HepG2 (cell line): ENCODE measurements at regions not wholly inside any gene's neighbourhood (a gene's known extent, or its start where the extent isn't known, plus 50 kb on each side); places are given as distances from the start of the nearest gene placed in this dataset.

Experiments used
- CCAR2 ChIP-seq: fragments of 200-400 bp; formaldehyde crosslinking; optimal IDR thresholded peaks from 2 replicates; pipeline ENCODE3; 2018; ENCODE audit warnings: low read depth, mild to moderate bottlenecking, low read length, moderate library complexity
- IKZF4 ChIP-seq: sonication (generic); formaldehyde crosslinking; IDR thresholded peaks from 2 replicates; pipeline ENCODE4 v1.5.1; 2020; ENCODE audit warnings: borderline replicate concordance, mild to moderate bottlenecking, low read depth, missing genetic modification reagents; ENCODE audit errors: not compliant biosample characterization
- KMT2A ChIP-seq: sonication (generic); formaldehyde crosslinking; IDR thresholded peaks from 2 replicates; pipeline ENCODE4 v1.4.0; 2020; ENCODE audit warnings: missing genetic modification reagents
- MBD4 ChIP-seq: IDR thresholded peaks from 2 replicates; pipeline ENCODE4 v1.6.1; 2012; ENCODE audit warnings: low read length, inconsistent platforms, borderline replicate concordance
- MZF1 ChIP-seq: sonication (generic); formaldehyde crosslinking; IDR thresholded peaks from 2 replicates; pipeline ENCODE4 v1.8.1; 2023; ENCODE audit warnings: mild to moderate bottlenecking, missing genetic modification reagents, borderline replicate concordance
- NFKBIZ ChIP-seq: IDR thresholded peaks from 2 replicates; pipeline ENCODE4 v1.6.1; 2018; ENCODE audit warnings: missing genetic modification reagents, missing compliant biosample characterization
- TBX2 ChIP-seq: sonication (generic); formaldehyde crosslinking; IDR thresholded peaks from 2 replicates; pipeline ENCODE4 v1.5.0; 2020; ENCODE audit warnings: missing genetic modification reagents, mild to moderate bottlenecking, borderline replicate concordance
- XBP1 ChIP-seq: sonication (generic); formaldehyde crosslinking; IDR thresholded peaks from 2 replicates; pipeline ENCODE4 v1.5.0; 2020; ENCODE audit warnings: missing genetic modification reagents
- ZFP1 ChIP-seq: IDR thresholded peaks from 2 replicates; pipeline ENCODE4 v1.6.1; 2016
- ZFP37 ChIP-seq: sonication (generic); formaldehyde crosslinking; IDR thresholded peaks from 2 replicates; pipeline ENCODE4 v1.4.0; 2020; ENCODE audit warnings: missing genetic modification reagents, borderline replicate concordance
- ZMYM2 ChIP-seq: sonication (generic); formaldehyde crosslinking; IDR thresholded peaks from 2 replicates; pipeline ENCODE4 v1.8.0; 2022; ENCODE audit warnings: mild to moderate bottlenecking, missing genetic modification reagents
- ZNF33B ChIP-seq: sonication (generic); formaldehyde crosslinking; IDR thresholded peaks from 2 replicates; pipeline ENCODE4 v1.5.1; 2020; ENCODE audit warnings: mild to moderate bottlenecking, missing genetic modification reagents
- ZNF737 ChIP-seq: sonication (generic); formaldehyde crosslinking; IDR thresholded peaks from 2 replicates; pipeline ENCODE4 v1.5.0; 2020; ENCODE audit warnings: missing genetic modification reagents, mild to moderate bottlenecking, borderline replicate concordance
- ZNF773 ChIP-seq: sonication (generic); formaldehyde crosslinking; IDR thresholded peaks from 2 replicates; pipeline ENCODE4 v1.4.0; 2020; ENCODE audit warnings: missing genetic modification reagents, borderline replicate concordance
- ZSCAN9 ChIP-seq: IDR thresholded peaks from 2 replicates; pipeline ENCODE4 v1.6.1; 2016; ENCODE audit warnings: borderline replicate concordance
- TF ChIP-seq, protein P1 (sequence below): sonication (generic); formaldehyde crosslinking; IDR thresholded peaks from 2 replicates; pipeline ENCODE4 v1.4.0; 2020; ENCODE audit warnings: missing genetic modification reagents
- TF ChIP-seq, protein P2 (sequence below): sonication (generic); formaldehyde crosslinking; IDR thresholded peaks from 2 replicates; pipeline ENCODE4 v1.5.0; 2020; ENCODE audit warnings: missing genetic modification reagents
- TF ChIP-seq, protein P3 (sequence below): sonication (generic); formaldehyde crosslinking; IDR thresholded peaks from 2 replicates; pipeline ENCODE4 v1.4.0; 2020; ENCODE audit warnings: mild to moderate bottlenecking, low read depth, missing genetic modification reagents
- TF ChIP-seq, protein P4 (sequence below): sonication (generic); formaldehyde crosslinking; IDR thresholded peaks from 2 replicates; pipeline ENCODE4 v1.4.0; 2020; ENCODE audit warnings: missing genetic modification reagents

DNA sequence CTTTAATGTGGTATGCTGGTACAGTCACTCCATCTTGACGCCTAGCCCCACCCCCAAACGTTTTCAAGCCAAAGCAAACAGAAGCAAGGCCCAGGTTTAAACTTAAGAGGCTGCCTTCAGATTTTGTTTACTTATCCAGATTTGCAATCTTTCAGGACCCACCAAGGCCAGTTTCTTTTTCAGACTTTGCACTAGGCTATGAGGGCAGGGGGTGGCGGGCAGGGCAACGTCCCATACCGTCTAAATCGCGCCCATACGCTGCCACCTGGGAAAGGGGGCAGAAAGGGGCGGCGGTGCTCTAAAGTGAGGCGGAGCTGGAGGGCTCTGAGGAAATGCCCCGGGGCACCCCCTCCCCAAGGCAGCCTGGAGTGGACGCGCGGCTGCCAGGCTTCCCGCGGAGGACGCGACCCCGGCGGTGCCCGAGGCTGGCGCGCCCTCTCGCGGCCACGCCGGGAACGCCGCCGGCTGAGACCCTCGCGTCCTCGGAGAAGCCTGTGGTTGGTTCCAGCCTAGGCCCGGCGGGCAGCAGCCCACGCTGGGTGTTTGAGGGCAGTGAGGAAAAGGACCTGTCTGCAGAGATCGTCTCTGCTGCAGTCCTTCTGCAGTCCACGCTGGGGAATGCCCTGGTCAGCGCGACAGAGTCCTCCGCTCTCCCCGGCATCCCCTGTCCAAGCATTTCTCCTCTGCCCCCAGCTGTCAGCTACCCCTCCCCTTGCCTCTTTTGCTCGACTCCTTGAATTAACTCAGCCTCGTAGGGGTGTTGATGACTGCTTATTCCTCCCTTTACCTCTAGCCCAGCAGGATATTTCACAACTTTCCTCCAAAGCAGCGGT lies 93.7 kb upstream of the PRNP start (continued):
- no peak; the same call in 1 of the 2 replicates for TF ChIP-seq ZFP1
- TF ChIP-seq ZNF33B (CRISPR knock-in tag): peak; percentile 89
- TF ChIP-seq ZSCAN9 (CRISPR knock-in tag): no peak; the same call in 1 of the 2 replicates
- TF ChIP-seq, protein P1, sequence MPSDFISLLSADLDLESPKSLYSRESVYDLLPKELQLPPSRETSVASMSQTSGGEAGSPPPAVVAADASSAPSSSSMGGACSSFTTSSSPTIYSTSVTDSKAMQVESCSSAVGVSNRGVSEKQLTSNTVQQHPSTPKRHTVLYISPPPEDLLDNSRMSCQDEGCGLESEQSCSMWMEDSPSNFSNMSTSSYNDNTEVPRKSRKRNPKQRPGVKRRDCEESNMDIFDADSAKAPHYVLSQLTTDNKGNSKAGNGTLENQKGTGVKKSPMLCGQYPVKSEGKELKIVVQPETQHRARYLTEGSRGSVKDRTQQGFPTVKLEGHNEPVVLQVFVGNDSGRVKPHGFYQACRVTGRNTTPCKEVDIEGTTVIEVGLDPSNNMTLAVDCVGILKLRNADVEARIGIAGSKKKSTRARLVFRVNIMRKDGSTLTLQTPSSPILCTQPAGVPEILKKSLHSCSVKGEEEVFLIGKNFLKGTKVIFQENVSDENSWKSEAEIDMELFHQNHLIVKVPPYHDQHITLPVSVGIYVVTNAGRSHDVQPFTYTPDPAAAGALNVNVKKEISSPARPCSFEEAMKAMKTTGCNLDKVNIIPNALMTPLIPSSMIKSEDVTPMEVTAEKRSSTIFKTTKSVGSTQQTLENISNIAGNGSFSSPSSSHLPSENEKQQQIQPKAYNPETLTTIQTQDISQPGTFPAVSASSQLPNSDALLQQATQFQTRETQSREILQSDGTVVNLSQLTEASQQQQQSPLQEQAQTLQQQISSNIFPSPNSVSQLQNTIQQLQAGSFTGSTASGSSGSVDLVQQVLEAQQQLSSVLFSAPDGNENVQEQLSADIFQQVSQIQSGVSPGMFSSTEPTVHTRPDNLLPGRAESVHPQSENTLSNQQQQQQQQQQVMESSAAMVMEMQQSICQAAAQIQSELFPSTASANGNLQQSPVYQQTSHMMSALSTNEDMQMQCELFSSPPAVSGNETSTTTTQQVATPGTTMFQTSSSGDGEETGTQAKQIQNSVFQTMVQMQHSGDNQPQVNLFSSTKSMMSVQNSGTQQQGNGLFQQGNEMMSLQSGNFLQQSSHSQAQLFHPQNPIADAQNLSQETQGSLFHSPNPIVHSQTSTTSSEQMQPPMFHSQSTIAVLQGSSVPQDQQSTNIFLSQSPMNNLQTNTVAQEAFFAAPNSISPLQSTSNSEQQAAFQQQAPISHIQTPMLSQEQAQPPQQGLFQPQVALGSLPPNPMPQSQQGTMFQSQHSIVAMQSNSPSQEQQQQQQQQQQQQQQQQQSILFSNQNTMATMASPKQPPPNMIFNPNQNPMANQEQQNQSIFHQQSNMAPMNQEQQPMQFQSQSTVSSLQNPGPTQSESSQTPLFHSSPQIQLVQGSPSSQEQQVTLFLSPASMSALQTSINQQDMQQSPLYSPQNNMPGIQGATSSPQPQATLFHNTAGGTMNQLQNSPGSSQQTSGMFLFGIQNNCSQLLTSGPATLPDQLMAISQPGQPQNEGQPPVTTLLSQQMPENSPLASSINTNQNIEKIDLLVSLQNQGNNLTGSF: no peak; the same call in 1 of the 2 replicates
- no peak for TF ChIP-seq CCAR2
- TF ChIP-seq NFKBIZ: no peak; the same call in 1 of the 2 replicates
- TF ChIP-seq, protein P2, sequence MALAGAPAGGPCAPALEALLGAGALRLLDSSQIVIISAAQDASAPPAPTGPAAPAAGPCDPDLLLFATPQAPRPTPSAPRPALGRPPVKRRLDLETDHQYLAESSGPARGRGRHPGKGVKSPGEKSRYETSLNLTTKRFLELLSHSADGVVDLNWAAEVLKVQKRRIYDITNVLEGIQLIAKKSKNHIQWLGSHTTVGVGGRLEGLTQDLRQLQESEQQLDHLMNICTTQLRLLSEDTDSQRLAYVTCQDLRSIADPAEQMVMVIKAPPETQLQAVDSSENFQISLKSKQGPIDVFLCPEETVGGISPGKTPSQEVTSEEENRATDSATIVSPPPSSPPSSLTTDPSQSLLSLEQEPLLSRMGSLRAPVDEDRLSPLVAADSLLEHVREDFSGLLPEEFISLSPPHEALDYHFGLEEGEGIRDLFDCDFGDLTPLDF (CRISPR knock-in tag): no peak
- TF ChIP-seq, protein P3, sequence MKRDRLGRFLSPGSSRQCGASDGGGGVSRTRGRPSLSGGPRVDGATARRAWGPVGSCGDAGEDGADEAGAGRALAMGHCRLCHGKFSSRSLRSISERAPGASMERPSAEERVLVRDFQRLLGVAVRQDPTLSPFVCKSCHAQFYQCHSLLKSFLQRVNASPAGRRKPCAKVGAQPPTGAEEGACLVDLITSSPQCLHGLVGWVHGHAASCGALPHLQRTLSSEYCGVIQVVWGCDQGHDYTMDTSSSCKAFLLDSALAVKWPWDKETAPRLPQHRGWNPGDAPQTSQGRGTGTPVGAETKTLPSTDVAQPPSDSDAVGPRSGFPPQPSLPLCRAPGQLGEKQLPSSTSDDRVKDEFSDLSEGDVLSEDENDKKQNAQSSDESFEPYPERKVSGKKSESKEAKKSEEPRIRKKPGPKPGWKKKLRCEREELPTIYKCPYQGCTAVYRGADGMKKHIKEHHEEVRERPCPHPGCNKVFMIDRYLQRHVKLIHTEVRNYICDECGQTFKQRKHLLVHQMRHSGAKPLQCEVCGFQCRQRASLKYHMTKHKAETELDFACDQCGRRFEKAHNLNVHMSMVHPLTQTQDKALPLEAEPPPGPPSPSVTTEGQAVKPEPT (CRISPR knock-in tag): no peak; the same call in 1 of the 2 replicates
- TF ChIP-seq ZNF737 (CRISPR knock-in tag): no peak
- TF ChIP-seq ZFP37 (CRISPR knock-in tag): no peak; the same call in 1 of the 2 replicates
- TF ChIP-seq KMT2A (CRISPR knock-in tag): no peak
- TF ChIP-seq IKZF4: peak; percentile 77
- no peak; the same call in 1 of the 2 replicates for TF ChIP-seq ZNF773 (CRISPR knock-in tag)
- TF ChIP-seq TBX2: peak; percentile 72; the same call in 1 of the 2 replicates
- TF ChIP-seq XBP1 (CRISPR knock-in tag): no peak
- TF ChIP-seq ZMYM2 (CRISPR knock-in tag): peak; percentile 66; the same call in 1 of the 2 replicates
- TF ChIP-seq MBD4: no peak
- no peak for TF ChIP-seq MZF1 (CRISPR knock-in tag)
- TF ChIP-seq, protein P4, sequence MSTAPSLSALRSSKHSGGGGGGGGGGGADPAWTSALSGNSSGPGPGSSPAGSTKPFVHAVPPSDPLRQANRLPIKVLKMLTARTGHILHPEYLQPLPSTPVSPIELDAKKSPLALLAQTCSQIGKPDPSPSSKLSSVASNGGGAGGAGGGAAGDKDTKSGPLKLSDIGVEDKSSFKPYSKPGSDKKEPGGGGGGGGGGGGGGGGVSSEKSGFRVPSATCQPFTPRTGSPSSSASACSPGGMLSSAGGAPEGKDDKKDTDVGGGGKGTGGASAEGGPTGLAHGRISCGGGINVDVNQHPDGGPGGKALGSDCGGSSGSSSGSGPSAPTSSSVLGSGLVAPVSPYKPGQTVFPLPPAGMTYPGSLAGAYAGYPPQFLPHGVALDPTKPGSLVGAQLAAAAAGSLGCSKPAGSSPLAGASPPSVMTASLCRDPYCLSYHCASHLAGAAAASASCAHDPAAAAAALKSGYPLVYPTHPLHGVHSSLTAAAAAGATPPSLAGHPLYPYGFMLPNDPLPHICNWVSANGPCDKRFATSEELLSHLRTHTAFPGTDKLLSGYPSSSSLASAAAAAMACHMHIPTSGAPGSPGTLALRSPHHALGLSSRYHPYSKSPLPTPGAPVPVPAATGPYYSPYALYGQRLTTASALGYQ (CRISPR knock-in tag): peak; percentile 16; the same call in 1 of the 2 replicates
